Left kidney (tissue), 1 donor: ENCODE measurements at regions not wholly inside any gene's neighbourhood (a gene's known extent, or its start where the extent isn't known, plus 50 kb on each side); places are given as distances from the start of the nearest gene placed in this dataset.
"Not testable (repeated sequence)": the region's sequence is repeated elsewhere in the genome, so short reads cannot be mapped to it uniquely, and the experiment has no call there.

ENCODE experiments used
- DNase-seq: peaks from one replicate; pipeline ENCODE4 v3.0.0-alpha.2; 2013

DNA sequence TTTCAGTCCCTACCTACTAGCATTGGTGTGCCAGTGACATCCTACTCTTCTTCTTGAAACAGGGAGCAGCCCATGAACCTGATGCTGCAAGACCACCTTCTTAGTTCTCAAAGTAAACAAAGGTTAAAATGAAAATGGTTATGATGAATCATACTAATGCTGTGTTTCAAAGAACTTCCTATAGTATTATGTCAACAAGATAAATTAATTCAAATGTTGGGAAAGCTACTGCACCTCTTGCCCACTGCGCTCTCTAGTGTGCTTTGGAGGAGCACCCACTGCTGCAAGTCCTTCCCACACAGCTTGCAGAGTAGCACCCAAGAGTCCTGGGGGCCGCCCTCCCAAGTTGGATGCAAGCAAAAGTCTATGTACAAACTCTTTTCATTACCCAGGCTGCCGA lies 81.1 kb downstream of the CD200R1L start:
- DNase-seq: no peak

DNA sequence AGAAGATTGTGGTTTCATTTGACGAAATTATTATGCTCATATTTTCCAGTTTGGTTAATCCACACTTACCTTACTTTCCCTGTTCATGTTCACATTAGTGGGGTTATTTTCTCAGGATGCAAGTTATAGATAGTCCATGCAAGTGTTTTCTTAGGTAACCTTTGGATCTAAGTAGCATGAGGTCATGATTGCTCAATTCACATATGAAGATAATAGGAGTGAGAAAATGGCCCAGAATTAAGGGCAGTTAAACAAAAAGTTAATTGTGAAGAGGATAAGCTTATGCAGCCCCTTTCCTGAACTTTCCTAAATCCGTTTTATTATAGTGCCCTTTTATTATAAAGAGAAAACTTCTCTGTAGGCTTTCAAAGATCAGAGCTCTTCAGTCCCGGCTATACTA lies 83.4 kb downstream of the CD200R1L start:
- DNase-seq: no peak

DNA sequence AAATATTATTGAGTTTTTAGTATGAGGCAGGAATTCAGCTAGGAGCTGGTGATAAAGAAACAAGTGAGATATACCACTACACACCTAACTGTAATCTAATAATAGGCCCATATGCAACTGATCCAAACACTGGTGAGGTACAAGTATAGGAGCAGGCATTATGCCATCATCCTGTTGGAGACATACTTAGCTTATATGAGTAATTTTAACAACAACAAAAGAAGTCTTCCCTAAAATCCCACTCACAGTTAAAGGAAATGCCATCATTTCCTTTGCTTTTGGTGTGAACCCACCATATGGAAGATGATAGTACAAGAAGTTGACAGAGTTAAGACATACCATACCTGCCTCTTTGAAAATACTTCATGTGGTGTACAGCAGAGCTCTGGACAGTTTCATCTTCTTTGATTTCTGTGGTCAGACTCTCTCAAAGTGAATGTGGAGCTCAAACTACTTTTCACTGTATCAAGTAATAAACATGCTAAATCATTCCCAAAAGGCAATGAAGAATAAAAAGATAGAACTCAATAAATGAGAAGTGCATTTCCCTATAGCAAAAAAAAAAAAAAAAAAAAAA lies 85.5 kb downstream of the CD200R1L start:
- no peak for DNase-seq

DNA sequence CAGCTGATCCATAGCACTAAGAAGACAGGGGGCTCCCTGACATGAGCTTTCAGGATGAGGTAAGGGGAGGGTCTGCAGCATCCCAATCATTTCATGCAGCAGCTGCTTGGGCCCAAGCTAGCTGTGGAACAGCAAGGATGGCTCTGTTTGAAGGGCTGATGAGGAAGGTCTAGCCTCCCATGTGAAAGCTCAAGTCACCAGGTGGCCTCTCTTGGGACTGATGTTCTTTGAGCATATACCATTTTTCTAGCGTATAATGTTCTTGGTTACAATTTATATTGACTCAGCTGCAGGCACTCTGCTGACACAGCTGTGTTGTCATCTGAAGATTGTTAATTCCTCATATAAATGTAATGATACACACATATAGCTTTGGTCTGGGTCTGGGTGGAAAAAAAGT lies 87.0 kb downstream of the CD200R1L start:
- DNase-seq: no peak

DNA sequence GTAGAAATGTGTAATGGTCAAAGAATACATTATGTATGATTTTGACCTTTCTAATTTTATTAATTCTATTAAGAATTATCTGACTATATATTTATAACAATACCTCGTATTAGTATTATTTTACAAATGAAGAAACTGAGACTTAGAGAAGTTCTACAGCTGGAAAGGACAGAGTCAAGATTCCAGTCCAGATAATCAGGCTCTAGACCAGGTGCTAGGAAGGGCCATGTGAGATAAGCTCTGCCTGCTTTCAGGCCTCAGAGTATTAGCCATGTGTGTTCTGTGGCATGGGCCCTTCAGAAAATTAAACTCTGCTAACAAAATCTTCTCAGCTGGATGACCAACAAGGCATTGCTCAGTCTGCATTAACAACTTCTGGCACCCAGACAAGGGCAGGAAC lies 87.5 kb downstream of the CD200R1L start:
- DNase-seq: no peak

DNA sequence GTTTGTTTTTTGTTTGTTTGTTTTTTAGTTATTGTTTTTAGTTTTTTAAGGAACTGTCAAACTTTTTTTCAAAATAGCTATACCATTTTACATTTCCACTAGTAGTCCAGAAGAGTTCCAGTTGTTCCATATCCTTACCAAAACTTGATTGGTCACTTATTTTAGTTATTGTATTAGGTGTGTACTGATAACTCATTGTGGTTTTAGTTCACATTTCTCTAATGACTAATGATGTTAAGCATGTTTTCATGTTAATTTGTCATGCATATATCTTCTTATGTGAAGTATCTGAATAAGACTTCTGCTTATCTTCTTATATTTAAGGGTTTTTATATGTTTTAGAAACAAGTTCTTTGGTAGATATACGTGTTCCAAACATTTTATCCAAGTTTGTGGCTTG lies 89.5 kb downstream of the CD200R1L start:
- DNase-seq: no peak

DNA sequence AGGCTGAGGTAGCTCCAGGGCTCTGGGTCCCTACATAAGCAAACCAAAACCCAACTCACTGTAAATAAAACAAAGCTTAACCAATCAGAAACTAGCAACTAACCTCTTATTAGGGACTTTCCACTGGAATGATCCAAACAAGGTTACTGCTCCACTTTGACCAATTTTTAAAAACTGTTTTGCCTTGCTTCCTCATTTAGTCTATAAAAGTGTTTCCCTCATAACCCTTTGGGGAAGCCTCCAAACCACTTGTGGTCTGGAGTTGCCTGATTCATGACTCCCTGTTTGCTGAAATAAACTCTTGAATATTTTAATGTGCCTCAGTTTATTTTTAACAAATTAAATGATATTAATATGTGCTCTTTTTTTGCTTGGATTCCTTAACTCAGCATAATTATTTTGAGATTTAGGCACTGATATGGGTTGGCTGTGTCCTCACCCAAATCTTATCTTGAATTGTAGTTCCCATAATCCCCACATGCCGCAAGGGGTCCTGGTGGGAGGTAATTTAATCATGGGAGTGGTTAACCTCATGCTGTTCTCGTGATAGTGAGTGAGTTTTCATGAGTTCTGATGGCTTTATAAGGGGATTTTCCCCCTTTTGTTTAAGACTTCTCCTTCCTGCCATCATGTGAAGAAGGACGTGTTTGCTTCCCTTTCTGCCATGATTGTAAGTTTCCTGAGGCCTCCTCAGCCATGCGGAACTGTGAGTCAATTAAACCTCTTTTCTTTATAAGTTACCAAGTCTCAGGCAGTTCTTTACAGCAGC lies 90.6 kb downstream of the CD200R1L start:
- no peak for DNase-seq

DNA sequence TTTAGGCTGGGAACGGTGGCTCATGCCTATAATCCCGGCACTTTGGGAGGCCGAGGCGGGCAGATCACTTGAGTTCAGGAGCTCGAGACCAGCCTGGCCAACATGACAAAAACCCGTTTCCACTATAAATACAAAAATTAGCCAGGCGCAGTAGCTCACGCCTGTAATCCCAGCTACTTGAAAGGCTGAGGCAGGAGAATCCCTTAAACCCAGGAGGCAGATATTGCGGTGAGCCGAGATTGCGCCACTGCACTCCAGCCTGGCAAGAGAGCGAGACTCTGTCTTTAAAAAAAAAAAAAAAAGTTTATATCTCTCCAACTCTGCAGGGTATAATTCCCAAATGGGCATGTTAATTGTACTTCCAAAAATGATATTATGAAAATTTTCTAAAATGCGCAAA lies 91.6 kb downstream of the CD200R1L start:
- not testable (repeated sequence) for DNase-seq

DNA sequence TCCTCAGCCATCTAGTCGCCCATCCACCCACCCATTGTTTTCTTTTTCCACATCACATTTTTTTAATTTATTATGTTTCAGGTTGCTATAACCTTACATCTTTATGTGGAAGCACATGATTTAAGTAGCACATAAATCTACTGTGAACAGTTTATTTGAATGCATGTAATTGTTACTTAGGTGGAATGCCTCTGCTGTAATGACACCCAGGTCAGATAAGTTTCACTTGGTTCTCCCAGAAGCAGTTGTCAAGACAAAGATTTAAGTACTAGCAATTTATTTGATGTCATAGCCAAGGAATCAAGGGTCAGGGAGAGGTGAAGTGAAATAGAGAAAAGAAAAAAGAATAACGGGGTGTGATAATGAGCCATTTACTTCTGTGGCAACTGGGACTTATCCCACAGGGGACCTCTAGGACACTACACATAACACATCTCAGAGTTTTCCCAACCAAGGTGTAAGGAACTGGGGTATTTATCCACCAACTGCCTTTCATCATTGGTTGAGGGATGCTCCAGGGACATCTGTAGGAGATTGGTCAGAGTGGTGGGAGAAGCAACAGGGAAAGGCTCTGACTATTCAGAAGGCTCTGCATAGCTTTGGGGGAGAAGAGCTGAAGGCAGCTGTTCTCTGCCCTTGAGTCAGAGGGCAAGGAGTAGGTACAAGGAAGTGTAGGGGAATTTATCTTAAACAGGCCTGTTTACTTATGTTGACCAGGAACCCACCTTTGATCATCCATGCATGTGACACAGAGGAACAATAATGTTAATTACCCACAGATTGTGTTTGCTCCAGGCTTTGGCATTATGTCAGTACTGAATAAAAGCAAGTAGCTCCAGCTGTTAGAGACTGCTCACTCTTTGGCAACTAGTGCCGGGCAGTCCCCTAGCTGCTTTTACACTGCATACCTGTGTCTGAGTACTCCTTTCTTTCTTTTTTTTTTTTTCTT lies 94.8 kb downstream of the CD200R1L start:
- DNase-seq: peak; percentile 49

DNA sequence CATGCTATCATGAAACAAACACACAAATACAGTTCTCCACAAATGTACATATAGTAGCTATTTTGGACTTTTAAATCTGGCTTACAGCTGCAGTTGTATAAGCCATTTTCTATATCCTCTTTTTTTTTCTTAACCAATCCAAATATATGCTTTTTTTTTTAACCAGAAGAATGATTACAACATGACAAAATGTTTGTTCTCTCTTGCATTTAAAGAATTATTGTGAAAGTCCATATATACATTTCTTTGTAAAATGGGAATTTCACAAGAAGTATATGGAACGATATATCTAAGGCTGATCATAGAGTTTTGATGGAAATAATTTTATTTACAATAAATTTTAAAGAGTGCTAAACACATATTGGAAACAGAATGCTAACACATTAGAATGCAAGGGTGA lies 95.6 kb downstream of the CD200R1L start:
- DNase-seq: no peak

DNA sequence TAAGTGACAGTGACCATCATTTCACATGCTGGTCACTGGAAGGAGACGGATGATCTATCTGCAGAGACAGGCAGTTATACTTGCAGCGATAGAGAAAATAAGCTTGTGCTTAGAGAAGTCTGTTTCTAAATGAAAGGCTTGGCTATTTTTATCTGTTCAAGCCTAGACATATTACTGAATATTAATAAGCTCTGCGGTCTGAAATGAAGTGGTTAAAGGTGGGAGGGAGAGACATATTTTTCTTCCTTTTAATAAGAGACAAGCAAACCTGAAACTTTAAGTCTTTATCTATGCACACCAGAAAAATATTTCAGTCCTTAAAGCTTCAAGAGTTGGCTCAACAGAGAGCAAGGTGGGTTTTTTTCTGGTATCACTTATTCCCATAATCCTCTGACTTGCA lies 99.0 kb downstream of the CD200R1L start:
- DNase-seq: no peak

DNA sequence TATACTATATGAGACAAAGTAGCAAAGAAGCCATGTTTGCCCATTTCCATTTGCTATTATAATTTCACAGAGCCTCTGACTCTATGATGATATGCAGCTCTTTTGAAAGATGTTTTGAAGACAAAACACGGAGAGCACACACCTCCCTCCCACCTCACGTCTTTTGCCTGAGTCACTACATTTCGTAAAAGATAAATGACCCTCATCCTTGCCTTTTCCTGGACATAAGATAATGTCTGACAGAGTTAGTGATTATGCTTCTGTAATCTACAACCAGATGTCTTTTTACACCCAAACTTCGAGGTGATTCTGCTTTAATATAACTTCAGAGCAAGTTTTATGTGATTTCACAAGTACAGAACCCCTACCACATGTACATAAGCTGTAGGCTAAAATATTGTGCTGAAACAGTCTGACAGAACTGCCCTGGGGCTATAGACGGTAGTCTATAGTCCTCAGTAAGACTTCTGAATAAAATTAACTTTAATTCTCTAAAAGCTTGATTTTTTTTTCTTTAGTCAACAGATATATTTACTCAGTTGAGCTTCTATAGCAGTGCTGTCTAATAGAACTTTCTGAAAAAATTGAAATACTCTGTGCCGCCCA lies 99.9 kb downstream of the CD200R1L start:
- DNase-seq: no peak

DNA sequence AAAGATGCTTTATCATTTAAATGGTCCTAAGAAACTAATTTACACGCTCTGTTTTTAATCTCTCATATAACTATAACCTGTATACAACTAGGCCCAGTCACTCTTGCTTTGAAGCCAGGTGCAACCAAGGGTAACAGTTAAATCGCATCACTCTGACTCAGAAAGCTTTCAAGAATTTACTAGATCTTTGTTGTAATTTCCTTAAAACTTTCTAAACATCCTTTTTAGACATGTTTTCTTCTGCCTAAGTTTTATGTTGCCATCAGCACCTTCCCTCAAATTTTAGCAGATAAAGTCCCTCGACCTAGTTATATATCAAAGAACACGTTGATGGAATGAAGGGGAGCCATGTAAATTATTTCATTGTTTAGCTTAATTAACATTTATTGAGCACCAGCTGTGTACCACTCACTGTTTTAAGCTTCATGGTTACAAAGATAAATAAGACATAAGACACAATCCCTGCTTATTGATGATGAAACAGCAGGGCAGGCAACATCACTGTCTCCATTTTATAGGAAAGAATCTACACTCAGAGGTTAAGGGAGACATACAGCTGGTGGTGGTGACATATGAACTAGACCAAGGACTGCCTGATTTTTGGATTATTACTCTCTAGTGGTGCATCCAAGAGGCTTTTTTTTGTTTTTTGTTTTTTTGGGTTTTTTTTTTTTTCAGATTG lies 101.0 kb downstream of the CD200R1L start:
- DNase-seq: no peak

DNA sequence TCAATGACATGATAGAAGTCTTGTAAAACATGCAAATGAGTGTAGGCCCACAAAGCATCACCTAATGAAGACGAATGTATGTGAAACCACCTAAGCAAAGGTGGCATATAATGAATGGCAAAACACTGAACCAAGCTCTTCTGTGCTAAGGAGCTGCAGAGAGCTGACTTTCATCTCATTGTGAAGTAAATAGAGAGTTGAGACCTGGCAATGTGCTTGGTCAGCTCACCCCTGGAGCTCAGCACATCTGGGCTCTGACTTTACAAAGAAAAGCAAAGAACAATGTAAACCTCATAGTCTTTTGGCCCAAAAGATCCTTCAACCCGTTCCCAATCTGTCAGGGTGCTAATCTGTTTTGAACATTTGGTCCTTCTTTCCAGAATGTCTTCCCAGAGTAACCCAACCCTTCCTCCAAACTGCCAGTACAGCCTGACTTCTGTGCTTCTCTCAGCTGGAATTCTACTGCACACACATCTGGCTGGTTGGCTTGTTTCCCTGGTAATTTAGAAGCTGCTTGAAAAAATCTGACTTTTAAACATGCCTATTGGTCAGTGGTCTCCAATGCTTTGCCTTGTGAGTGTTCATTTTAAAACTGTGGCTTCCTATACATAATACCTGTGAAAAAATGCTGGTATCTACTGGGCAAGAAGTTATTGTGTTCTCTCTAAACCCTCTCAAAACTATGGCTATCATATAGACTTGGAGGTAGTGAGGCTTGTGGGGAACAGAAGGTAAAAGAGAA lies 101.7 kb downstream of the CD200R1L start:
- DNase-seq: no peak

DNA sequence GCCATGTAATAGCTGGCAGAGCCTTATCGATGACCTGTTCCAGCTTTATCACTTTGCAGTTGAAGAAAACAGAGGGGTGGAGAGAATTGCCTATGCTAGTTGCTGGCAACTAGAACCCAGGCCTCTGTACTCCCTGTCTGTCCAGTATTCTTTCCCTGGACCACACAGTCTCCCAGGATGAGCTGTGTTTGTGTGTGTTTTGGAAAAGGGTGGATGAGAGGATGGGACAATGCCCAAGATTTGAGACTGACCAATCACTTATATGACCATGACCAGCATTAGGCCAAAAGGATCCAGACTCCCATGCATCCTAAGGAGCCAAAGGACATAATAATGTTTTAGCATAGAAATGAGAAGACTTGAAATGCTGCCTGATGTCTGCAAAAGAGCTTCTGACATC lies 102.6 kb downstream of the CD200R1L start:
- DNase-seq: no peak

DNA sequence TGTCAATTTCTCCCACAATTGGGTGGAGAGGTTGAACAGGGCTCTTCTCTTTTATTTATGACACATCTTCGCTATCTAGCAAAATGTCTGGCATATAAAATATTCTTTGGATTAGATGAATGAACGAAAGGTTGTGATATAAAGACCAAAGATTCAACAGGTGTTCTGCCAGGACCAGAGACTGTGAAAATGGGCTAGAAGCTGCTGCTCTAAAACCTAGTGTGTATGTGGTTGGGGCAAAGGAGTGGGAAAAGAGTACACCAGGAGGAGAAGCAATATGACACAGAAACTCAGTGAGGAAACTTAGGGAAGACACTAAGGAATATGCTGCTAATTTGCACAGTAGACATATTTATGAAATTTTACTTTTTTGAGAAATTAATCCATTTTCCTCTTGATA lies 102.0 kb upstream of the CCDC80 start:
- DNase-seq: no peak

DNA sequence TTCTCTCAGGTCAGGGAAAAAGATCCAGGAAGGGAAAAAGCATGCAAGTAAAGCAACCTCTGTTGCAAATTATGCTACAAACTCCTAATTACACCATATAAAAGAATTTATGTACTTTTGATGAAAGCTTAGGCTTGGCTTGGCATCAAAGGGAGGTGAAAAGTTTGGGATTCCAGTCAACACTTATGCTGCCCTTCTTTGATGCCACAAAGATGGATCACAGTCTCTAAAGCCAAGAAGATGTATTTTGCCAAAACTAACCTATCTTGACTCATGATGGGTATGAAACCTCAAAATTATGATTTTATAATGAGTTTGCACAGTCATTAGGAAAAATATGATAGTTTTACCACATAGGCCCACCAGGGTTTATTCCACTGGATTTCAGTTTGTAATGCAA lies 101.0 kb upstream of the CCDC80 start:
- DNase-seq: no peak

DNA sequence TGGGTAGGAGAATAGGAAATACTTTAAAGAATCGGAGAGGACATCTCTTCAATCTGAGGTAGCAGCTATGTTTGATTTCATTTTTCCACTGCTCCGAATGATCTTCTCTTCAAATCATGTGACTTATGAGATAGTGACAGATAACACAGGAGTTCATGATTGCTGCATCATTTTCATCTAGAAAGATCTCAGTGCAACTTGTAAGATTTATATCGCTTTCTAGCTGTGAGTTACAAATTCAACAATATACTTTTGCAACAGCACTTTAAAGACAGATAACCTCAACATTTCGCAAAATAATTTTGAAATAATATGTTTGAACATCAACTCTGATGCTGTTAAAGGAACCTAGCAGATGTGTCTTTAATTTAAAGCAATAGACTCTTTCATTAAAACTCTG lies 99.9 kb upstream of the CCDC80 start:
- DNase-seq: no peak

DNA sequence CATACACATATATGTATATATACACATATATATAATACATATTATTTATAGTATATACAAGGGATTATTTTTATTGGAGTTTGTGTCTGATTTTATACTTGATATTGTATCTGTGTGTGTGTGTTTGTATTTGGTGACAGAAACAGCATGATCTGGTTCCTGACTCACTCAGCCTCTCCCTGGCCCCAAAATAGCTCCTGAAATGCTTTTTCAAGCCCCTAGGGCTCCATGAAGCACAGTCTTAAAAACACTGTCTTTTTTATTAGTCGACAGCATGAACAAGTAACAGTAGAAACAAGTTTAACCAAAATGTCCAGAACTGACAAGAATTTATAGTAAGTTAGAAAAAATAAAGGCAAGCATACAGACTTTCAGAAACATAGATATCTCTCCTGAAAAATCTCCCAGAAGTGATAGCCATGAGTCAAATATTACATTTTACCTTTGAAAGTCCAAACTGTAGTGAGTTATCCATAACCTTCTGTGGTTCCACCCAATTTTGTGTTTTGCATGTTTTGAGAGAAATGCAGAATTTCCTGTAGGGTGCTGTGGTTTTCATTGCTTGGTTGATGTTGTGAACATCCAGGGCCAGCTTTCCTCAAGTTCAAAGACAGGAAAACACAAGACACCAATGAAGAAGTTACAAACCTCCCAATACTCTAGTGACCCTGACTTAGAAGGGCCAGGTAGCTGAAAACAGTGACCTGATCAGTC lies 98.5 kb upstream of the CCDC80 start:
- DNase-seq: no peak

DNA sequence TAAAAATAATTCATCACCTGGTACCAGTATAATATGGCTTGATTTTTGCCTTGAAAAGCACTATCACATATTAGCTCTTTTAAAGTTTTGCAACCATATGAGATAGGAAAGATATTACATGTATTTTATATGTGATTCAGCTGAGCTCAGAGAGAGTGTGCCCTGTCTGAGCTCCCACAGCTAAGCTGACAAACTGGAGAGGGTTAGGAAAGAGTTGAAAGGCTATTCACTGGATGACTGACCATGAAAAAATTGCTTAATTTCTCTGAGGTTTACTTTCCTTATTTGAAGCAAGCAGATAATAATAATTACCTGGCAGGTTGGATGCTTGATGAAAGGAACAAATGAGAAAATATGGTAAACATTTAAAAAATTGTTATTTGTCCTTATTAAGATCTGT lies 97.4 kb upstream of the CCDC80 start:
- DNase-seq: no peak
